ENCODE measurements at regions not wholly inside any gene's neighbourhood (a gene's known extent, or its start where the extent isn't known, plus 50 kb on each side); places are given as distances from the start of the nearest gene placed in this dataset.

DNA sequence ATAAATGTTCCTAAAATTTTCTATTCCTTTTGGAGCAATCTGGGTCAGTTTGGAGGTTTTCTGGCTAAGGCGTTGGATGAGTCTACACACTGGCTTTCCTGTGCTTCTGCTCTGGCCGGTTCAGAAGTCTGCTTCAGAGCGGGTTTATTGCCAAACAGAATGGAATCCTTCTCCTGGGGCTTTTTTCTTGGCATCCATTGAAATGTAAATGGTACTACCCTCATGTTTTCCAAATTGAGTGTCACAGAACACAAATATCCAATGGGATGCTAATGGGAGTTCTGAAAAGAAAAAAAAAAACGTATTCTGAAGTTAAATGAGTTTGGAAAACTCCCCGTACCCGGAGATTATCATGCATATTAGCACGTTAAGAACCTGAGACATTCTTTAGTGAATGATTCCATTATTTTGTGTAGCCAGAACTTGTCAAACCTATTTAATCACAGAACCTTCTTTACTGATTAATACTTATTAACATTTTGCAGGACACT, 930.3 kb downstream of the QKI start:
- TF ChIP-seq POLR2AphosphoS5 (IDR thresholded peaks at IDR 0.05; ENCODE audit: borderline replicate concordance, low read depth, low read length) (no peak), EZH2 (IDR thresholded peaks at IDR 0.05) (no peak)
